Superior temporal gyrus (tissue), 1 donor: ENCODE measurements at regions not wholly inside any gene's neighbourhood (a gene's known extent, or its start where the extent isn't known, plus 50 kb on each side); places are given as distances from the start of the nearest gene placed in this dataset.
"Not testable (repeated sequence)": the region's sequence is repeated elsewhere in the genome, so short reads cannot be mapped to it uniquely, and the experiment has no call there.

Source experiments
- DNase-seq: peaks from one replicate; pipeline ENCODE4 v3.0.0-alpha.2; 2016; ENCODE audit errors: extremely low spot score

DNA sequence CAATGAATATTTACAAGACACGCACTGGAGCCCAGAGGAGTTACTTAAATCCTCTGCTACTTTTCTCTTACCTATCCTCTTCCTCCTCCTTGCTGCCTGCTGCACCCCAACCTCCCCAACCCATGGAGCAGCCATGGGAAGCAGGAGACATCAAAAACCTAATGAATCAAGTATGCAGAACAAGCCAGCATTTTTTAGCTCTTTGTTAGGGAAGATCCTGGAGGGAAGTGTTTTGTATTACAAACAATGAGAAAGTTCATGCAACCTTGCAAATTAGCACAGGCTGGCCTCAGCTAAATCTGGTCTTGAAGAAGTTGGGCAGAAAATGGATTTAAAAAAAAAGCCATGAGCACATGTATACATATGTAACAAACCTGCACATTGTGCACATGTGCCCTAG is 498.8 kb downstream of the KIF4B start:
- no peak for DNase-seq

DNA sequence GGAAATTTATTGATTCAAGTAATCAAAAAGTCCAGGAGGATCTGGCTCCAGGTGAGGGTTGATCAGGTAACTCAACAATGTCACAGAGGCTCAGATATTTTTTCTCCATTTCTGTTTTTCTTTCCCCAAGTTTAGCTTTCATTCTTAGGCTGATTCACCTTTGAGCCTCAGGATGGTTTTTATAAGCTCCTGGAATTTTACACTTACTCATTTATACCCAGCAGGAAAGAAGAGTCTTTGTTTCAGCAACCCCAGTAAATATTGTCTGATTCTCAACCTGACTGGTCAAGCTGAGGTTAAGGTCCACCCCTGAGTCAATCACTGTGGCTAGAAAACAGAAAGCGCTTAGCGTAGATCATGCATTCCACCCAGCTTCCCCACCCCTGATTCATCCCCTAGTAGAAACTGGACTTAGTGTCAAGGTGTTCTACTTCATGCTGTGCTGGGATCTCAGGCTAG is 500.6 kb downstream of the KIF4B start:
- DNase-seq = no peak

DNA sequence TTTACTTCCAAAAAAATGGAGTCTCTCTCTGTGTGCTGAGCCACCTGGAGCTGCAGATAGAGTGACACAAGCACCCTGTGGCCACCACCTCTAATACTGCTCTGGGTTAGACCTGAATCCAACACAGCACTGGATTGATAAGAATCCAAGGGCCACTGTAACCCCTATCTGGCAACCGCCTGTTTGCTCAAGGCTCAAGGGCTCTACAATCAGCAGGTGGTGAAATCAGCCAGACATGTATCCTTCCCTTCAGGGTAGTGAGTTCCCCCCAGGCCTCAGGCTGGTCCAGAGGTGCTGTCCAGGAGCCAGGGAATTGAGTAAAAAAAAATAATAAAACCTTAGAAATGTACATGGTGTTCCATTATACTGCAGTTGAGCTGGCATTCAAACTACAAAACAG is 509.0 kb downstream of the KIF4B start:
- DNase-seq = no peak

DNA sequence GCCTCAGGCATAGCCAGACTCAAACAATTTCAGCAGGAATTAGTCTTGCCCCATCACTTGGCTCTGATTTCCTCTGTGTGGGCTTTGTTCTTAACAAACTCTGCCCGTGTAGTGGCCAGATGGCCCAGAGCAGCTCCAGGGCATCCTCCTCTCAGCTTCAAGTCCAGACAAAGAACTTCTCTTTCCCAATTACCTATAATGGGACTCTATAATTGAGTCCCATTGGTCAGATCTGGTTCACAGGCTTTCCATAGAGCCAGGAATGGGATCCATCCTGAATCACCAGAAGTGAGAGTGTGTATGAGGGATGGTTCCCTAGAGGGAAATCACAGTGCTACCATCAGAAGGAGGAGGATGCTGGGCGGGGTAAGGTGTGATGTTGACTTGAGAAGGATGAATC is 515.8 kb downstream of the KIF4B start:
- no peak for DNase-seq

DNA sequence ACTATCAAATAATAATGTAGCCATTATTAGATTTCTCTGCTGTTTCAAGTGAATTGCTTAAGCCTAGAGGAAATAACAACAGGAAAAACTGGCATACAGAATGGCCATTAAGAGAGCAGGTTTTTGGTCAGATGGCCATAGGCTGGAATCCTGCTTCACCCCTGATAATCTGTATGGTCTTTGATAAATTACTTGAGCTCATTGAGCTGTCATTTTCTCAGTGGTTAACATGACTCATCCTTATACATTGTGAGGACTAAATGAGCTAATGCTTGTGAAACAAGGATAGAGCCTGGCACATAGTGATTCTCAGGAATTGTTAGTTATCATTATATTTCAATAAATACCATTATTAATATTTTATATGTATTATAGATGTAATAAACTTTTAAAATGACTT is 516.5 kb downstream of the KIF4B start:
- DNase-seq = no peak

DNA sequence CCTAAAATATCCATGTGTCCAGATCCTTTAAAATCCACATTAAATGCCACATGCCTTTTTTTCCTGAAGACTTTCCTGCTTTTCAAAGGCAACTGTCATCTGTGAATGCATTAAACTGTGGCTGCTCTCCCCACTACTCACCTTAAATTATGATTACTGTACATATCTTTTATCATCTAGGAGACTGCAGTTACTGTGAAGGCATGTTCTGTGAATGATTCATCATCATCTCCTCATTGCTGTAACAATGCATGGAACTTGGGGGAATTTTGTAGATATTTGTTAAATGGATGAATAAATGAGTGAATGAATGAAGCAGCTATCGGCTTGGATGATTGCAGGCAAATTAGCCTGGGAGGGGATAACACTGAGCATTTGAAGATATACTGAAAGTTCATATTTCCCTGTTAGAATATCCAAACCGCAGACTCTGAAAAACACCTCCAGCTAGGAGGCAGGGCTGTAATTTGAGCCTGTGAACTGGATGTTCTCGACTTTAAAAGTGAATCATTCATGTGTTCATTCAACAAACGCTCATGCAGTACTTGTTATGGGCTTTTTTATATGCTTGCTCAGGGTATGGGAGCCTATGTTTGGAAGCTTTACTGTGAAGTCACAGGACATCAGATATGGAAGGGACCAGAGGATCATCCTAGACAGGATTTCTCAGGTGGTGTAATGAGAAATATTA is 519.2 kb downstream of the KIF4B start:
- DNase-seq = no peak

DNA sequence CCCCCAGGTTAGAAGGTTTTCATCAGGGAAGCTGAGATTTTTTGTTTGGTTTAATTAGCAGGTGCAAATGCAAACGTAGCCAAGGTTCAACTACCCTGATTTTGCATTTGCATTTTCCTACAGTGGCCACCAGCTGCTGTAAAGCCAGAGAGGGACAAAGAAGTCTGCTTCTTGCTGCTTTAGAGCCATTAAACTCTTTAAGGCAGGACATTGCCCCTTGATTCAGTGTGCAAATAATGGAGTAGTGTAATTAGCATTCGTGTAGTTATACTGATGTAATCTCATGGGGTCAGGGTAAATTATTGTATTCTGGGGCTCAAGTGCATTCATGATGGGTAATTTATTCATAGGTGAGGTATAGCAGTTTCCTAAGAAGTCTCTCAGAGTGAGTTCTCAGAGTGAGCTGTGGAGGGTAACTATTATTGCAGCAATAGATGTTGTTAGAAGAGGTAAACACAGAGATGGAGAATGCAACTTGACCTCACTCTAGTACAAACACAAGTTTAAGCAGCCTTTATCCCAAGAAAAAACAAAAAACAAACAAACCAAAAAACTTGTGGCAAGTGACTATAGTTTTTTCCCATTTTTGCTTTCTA is 526.5 kb downstream of the KIF4B start:
- no peak for DNase-seq

DNA sequence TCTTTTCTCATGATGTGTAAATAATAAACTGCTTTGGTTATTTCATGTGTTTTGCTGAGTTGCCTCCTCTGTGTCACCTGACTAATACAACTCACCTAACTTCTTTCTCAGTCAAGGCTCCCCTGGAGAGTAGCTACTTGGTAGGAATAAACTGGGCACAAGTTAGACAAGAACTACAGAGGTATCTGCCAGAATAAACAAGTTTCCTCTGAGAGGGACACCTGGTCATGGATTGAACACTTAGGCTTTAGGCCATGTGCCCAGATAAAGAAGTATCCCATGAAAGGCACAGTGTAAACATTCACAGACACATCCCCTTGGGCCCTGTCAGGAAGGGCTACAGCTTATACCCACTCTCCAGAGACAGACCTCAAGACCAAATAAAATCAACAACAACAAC is 532.5 kb downstream of the KIF4B start:
- no peak for DNase-seq

DNA sequence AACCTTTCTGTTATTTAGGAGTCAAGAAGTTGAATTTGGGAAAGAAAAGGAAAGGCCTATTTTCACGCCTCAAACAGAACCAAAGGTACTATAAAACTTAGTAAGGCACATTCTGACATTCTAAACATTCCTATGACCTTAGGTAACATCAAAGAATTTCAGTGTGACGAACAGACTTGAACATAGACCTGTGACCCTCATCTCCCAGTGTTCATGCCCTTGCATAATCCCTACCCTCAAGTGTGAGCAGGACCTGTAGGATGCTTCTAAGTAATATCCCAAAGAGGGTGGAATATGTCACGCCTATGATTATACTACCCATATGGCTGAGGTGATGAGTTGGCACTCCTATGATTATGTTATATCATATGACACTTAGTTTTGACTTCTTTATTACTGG is 540.9 kb downstream of the KIF4B start:
- no peak for DNase-seq

DNA sequence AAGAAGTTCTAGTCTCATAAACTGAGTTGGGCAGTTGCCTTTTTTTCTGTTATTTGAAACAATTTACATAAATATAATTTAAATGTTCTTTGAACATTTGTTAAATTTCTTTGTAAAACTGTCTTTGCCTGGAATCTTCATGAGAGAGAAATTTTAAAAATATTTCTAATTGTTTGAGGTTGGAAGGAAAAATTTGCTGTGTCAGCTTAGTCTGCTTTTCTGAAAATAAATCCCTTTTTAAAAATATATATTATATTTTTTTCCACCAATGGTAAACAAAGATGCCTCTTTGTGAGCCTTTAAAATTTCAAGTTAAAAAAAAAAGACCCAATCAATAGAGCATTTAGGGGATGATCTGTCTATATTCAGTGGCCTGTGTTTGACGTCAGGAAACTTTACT is 542.7 kb downstream of the KIF4B start:
- DNase-seq = no peak

DNA sequence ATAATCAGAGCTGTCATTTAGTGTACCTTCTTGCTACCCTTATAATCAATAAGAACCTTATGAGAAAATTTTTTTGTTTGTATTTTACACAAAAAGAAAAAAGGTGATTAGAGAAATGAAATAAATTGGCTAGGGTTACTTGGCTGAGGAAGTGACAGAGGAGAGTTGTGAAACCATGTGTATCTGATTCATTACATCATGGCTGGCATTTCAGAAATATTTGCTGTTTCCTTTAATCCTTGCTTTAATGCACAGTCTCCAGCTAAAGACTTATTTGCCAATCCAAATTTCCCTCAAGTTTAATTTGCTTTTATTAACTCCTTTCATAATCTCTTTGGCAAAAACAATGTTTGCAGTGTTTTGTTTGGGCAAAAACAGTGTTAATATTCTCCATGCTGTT is 543.1 kb downstream of the KIF4B start:
- DNase-seq = no peak

DNA sequence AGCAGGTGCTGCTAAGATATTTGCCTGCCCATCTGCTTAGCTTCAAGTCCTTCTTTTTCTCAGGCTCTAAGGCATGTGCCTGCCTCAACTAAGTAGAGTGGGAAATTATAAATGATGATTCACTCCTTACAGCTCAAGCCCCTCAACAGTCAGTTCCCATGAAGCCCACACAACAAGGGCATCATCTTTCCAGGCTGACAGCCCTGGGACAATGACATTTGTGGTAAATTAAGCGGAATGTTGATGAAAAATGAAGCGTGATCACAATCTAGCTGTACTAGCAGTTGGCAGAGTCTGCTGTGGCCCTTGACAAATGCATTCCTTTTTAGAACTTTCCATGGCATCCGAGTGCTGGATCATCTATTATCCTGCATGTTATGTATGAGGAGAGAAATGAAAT is 548.6 kb downstream of the KIF4B start:
- no peak for DNase-seq

DNA sequence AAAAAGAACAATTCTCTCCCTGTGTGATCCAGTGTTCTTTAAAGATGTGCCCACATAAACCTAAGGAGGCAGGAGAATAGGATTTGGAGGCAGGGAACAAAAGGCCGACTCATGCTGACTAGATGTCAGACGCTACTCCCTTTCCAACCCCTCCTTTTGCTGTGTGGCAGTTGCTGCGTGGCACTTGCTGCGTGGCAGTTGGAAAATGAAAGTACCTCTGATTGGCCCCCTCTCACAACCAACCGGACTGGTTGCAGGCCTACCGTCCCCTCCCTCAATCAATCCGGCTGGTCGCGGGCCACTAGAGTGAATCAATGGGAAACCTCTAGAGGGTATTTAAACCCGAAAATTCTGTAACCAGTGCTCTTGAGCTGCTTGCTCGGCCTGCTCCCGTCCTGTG is 551.0 kb downstream of the KIF4B start:
- DNase-seq = no peak

DNA sequence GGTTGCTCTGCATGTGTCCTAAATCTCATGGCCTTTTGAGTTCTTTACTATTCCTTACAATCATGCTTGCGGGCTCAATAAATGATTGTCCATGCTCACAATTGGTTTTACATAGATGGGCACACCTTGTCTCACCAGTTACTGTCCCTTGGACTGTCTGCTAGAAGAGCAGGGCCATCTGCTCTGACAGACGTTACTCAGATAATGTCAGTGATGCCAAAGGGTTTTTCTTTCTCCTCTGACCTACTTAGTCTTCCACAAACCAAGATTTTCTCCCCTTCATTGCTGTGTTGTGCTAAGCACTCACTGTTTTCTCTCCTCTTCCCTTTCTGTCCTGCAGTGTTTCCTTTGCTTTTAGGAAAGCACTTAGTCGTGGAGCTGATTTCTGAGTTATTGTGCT is 562.3 kb downstream of the KIF4B start:
- no peak for DNase-seq

DNA sequence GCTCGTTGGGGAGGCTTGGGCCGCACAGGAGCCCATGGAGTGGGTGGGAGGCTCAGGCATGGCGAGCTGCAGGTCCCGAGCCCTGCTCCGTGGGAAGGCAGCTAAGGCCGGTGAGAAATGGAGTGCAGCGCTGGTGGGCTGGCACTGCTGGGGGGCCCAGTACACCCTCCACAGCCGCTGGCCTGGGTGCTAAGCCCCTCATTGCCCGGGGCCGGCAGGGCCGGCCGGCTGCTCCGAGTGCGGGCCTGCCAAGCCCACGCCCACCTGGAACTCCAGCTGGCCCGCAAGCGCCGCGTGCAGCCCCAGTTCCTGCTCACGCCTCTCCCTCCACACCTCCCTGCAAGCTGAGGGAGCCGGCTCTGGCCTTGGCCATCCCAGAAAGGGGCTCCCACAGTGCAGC is 573.3 kb downstream of the KIF4B start:
- not testable (repeated sequence) for DNase-seq

DNA sequence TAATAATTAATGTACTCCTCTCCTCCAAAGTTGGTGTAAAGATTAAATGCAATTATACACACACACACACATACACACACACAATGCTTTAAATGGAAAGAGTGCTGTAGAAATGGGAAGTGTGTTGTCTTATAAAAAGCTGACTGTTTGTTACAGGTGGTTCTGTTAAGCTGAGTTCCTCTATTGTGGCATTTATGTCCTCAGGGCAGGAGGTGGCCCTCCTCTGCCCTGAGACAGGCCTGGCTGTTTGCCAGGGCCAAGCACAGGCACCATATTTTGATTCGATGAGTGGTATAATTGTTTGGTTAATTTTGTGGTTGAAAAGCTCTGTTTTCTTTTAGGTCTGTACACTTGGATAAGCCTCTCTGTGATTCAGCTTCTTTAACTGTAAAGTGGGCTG is 573.9 kb downstream of the KIF4B start:
- no peak for DNase-seq

DNA sequence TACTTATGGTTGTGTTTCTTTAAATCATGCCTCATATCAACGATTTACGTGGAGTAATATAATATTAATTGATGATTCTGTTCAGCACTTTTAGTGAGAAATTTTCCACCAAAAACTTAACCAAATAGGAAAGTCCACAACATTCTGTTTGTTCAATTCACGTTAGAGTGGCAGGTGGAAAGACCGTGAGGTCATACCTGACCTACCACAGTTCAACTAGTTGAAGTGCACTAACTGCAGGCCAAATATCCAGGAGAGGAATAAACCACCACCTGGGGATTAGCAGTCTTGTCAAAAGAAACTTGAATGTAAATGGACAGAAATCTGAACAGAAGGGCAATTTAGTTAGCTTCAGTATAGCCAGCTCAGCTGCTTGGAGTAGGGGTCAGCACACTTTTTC is 577.7 kb downstream of the KIF4B start:
- no peak for DNase-seq

DNA sequence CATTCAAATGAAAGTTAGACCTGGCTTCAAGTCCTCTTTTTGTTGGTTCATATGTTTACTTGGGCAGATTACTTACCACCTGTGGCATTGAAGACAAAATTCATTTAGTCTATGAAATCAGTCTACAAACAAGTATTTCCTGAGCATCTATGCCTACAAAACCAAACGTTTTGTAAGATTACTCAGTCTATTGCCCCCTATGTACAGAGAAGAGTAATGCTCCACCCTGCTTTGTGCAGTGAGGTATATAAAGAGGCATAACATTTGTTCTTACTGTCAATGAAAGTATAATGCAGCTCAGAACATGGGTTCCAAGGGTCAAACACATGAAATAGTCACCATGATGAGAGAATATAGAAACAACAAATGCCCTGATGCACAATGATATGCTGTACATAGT is 580.7 kb downstream of the KIF4B start:
- DNase-seq = no peak

DNA sequence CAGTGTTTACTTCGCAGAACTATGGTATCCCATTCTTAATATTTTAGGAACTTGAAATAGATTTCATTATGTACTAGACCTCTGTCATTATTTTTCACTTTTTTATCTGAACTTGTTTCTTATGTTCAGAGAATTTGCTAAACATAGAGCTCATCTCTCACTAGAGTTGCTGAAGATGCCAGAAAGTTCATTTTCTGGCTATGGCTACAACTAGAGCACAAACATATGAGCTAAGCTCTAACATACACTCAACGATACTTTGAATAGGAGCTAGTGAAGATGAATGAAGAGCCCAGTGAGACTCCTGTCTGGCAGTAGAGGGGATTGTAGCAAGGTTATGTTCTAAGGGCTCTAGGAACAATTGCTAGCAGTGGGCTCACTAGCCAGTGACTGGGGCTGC is 582.2 kb downstream of the KIF4B start:
- no peak for DNase-seq

DNA sequence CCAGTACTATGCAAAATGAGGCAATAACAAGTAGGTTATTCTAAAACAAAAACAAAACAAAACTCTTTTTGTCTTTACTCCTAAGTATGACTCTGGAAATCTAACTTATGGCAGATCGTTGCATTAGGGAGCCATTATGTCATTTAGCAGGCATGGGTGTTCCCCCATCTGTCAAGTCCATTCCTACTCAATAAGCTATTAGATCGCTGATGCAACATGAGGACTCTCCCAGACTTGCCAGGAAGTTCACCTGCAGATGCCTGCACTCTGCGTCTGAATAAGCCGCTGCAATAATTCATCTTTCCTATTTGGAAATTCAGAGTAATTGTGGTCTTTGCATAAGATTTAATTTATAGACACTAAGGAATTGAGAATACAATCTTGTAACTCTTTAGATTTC is 585.0 kb downstream of the KIF4B start:
- no peak for DNase-seq

DNA sequence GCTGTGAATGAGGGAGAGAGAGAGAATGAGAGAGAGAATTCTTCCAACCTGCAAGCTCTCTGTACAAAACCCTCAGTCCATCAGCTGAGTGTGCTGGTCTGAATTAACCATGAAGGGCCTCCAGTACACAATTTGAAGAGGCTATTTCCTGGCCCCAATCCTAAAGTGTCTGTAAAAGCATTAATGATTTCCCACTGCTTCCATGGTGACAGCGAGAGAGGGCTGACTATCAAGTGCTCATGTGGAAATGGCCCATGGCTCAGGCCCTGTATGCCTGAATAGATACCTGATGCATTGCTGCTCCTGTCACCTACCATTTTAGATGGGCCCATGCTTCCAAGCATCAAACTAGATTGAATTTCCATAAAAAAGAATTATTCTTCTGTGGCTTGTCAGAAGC is 592.4 kb downstream of the KIF4B start:
- DNase-seq = no peak

DNA sequence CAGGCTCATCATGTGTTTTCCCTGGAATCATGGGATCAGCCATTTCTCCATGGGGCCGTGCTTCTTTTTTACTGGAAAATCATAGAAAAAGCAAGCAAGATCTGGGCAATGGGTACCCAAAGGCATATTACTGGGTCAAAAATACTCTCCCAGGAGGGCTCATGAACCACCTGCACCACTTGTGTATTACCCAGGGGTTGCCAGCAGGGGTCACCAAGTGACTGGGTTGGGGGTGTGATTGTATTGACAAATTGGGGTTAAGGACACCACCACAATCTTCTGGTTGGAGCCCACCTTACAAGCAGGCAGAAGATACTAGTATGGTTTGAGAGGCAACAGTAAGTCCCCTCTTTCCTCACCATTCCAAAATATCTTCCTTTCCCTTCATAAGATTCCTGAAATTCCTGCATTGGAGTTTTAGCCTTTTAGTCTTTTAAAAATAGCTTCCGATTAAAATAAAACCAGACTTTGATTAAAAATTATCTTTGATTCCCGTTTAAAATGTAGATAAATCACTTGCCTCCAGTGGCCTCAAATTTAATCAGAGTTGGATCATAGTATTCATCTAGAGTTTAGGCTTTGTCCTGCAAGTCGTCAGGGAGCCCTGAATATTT is 603.3 kb downstream of the KIF4B start:
- DNase-seq = peak; percentile 68

DNA sequence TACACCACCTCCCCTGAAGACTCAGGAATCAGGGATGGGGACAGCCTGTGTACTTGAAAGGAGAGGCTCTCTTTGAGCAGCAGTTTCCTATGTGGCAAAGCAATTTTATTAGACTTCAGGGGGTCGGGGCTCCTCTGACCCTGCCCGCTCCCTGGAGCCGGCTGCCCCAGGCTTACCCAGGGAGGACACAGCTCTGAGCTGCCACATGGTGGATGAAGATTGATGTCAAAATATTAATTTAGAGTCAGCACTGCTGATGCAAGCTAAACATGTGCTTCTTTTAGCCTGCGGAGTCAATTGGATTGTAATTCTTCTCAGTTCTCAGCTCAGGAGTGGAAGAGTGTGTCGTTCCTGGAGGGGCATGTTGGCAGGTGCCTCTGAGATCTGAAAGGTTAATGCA is 606.1 kb downstream of the KIF4B start:
- no peak for DNase-seq
